ENCODE measurements at regions not wholly inside any gene's neighbourhood (a gene's known extent, or its start where the extent isn't known, plus 50 kb on each side); places are given as distances from the start of the nearest gene placed in this dataset.
A peak's percentile ranks its signal among the peaks of the same experiment; 100 is the strongest.

DNA sequence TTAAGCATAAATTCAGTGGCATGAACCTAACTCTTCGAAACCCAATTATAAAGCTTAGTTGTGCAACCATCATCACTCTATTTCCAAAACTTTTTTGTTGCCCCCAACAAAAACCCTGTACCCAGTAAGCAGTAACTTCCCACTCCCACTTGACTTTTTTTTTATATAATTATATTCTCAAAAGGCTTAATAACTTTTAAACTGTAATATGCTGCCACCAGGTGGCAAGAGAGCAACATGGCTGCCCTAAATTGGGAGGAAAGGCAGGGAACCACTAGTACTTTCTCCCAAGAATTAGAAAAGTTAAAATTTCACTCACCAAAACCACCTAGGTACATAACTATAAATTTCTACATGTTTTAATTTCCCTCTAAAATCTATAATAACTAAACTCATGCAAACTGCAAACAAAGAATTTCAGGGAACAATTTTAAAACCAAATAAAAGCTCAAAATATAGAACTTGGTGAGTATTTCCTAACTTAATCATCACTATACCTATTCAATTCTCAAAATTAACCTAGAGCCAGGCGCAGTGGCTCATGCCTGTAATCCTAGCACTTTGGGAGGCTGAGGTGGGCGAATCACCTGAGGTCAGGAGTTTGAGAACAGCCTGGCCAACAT, 50.2 kb upstream of the RNF38 start:
- H3K4me1 Mint-ChIP-seq: peaks cover 6% of the 10 kb centered on the region
- H3K36me3 Mint-ChIP-seq (ENCODE audit: low read depth): peaks cover 7% of the 10 kb centered on the region
- H3K4me3 Mint-ChIP-seq: no peak overlapping the region
- peak; percentile 70 for DNase-seq
- no peak overlapping the region for H3K27ac Mint-ChIP-seq
- no peaks in the 10 kb centered on the region for H3K27me3 Mint-ChIP-seq
- H3K9me3 Mint-ChIP-seq: no peaks in the 10 kb centered on the region
- intact Hi-C loops (cut with micrococcal nuclease): loop anchor here (1.0 kb wide), 2 partner anchors 43 to 106 kb away; no protein-coding TSS in a partner anchor
